Lower leg skin (tissue), 3 donors: ENCODE measurements at regions not wholly inside any gene's neighbourhood (a gene's known extent, or its start where the extent isn't known, plus 50 kb on each side); places are given as distances from the start of the nearest gene placed in this dataset.

Source experiments
- CTCF ChIP-seq, 3 donors: fragments of 450-650 bp; IDR thresholded peaks; one replicate each; pipeline ENCODE4 v1.5.1; 2016; ENCODE audit warnings: antibody characterized with exemption in 3 of 3, mild to moderate bottlenecking in 3 of 3, moderate library complexity in 2 of 3
- POLR2A ChIP-seq, 2 donors: fragments of 450-650 bp; IDR thresholded peaks; one replicate each; pipeline ENCODE4 v1.6.1; 2016 to 2017; ENCODE audit warnings: antibody characterized with exemption in 2 of 2, mild to moderate bottlenecking in 1 of 2, moderate library complexity in 1 of 2

- TF ChIP-seq POLR2A (IDR thresholded peaks at IDR 0.05) (no peak), CTCF (IDR thresholded peaks at IDR 0.05) (no peak)
Observed at GRCh38 chr4:108559911-108560310, 60.5 kb upstream of the RPL34 start.
